ENCODE measurements at regions not wholly inside any gene's neighbourhood (a gene's known extent, or its start where the extent isn't known, plus 50 kb on each side); places are given as distances from the start of the nearest gene placed in this dataset.

DNA sequence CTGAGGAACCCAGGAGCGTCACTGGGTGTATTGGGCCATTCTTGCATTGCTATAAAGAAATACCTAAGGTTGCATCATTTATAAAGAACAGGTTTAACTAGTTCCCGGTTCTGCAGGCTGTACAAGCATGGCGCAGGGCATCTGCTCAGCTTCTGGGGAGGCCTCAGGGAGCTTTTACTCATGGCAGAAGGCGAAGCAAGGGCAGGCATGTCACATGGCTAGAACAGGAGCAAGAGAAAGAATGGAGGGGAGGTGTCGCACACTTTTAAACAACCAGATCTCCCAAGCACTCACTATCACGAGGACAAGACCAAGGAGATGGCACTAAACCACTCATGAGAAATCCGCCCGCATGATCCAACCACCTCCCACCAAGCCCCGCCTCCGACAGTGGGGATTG, 65.2 kb downstream of the PSMG1 start:
- H3K4me2 ChIP-seq (ENCODE audit: low read depth, low read length): no peak overlapping the region
- H4K20me1 ChIP-seq (ENCODE audit: insufficient read depth, low read length): no peaks in the 10 kb centered on the region
- peaks cover 7% of the 10 kb centered on the region; the same call in 1 of the 2 replicates for H3K4me1 ChIP-seq (ENCODE audit: low read length)
- TF ChIP-seq EZH2phosphoT487 (IDR thresholded peaks at IDR 0.05; ENCODE audit: low read length): no peak
- H2AFZ ChIP-seq (ENCODE audit: low read length): no peak overlapping the region
- no peak overlapping the region for H3K4me3 ChIP-seq (ENCODE audit: low read length)
- H3K27me3 ChIP-seq (replicated peaks; ENCODE audit: insufficient read depth, low read length): peaks cover 11% of the 10 kb centered on the region; the same call in 1 of the 2 replicates
- no peaks in the 10 kb centered on the region for H3F3A ChIP-seq (ENCODE audit: insufficient read depth, low read length)
- H3K36me3 ChIP-seq (replicated peaks; ENCODE audit: insufficient read depth, low read length): no peaks in the 10 kb centered on the region
- no peak overlapping the region for H3K9ac ChIP-seq (ENCODE audit: low read length)
- no peak for DNase-seq
- H3K9me2 ChIP-seq (replicated peaks; ENCODE audit: insufficient read depth, low read length): no peaks in the 10 kb centered on the region
- H3K79me2 ChIP-seq (ENCODE audit: low read length): no peaks in the 10 kb centered on the region
- no peak overlapping the region for H3K27ac ChIP-seq (ENCODE audit: low read length)
- no peaks in the 10 kb centered on the region for H3K9me3 ChIP-seq (replicated peaks; ENCODE audit: insufficient read depth, low read length)

DNA sequence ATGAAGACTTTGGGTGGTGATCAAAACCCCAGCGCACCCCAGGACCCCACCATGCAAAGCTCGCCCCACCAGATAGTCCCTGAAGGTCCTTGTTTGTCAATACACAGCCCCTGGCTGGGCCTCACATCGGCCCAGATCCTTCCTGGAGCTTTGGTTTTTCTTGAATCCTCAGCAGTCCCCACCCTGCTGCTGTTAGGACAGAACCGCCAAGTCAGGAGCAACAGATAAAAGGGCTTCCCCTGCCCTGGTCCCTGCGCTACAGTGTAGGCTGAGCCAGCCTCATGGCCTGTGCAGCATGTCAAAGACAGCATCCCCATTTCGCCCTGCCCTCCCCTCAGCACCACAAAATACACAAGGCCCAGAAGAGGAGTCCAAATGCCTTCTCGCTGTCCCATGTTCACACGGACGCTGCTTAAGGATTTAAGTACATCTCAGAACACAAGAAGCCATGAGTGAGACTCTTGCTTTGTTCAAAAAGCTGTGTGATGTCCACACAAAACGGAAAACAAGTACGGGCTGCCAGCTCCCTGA, 65.7 kb downstream of the PSMG1 start:
- TF ChIP-seq, protein P1, sequence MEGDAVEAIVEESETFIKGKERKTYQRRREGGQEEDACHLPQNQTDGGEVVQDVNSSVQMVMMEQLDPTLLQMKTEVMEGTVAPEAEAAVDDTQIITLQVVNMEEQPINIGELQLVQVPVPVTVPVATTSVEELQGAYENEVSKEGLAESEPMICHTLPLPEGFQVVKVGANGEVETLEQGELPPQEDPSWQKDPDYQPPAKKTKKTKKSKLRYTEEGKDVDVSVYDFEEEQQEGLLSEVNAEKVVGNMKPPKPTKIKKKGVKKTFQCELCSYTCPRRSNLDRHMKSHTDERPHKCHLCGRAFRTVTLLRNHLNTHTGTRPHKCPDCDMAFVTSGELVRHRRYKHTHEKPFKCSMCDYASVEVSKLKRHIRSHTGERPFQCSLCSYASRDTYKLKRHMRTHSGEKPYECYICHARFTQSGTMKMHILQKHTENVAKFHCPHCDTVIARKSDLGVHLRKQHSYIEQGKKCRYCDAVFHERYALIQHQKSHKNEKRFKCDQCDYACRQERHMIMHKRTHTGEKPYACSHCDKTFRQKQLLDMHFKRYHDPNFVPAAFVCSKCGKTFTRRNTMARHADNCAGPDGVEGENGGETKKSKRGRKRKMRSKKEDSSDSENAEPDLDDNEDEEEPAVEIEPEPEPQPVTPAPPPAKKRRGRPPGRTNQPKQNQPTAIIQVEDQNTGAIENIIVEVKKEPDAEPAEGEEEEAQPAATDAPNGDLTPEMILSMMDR (IDR thresholded peaks at IDR 0.05; ENCODE audit: low read length): no peak
- TF ChIP-seq EZH2 (optimal IDR thresholded peaks at IDR 0.05; ENCODE audit: low read depth, low read length) (no peak), EZH2phosphoT487 (IDR thresholded peaks at IDR 0.05; ENCODE audit: low read length) (no peak)
- H3K36me3 ChIP-seq (replicated peaks; ENCODE audit: insufficient read depth, low read length): no peaks in the 10 kb centered on the region

DNA sequence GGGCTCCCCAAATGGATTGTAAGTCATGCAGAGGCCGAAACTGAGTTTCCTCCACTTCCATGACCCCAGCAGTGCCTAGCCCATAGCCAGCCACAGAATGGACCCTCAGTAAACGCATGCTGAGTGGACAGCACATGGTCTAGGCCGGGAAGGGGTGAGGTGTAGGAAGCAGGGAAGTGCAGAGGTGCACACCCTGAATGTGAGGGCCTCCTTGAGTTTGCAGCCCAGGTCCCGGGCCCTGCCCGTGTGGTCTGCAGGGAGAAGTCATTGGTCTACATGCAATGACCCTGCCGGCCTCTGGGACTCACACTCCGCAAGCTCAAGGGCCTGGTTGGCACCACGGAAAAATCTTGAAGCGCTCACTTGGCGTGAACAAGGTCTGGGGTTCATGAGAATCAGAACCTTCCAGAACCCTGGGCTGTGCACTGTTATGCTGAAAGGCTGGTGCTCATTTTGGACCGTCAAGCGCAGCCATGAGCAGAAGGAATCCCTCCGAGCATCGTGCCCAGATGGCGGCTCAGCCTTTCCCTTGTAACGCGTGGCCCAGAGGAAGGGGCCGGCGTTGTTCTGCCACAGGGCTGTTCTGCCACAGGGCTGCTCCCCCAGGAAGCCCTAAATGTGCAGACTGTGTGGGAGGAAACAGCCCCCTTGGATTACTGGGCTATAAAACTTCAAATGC, 66.4 kb downstream of the PSMG1 start:
- Histone ChIP-seq H3K79me2 (ENCODE audit: low read length) (no peaks in the 10 kb centered on the region), H3K27ac (ENCODE audit: low read length) (no peak overlapping the region), H4K20me1 (ENCODE audit: insufficient read depth, low read length) (no peaks in the 10 kb centered on the region), H3F3A (ENCODE audit: insufficient read depth, low read length) (no peaks in the 10 kb centered on the region), H3K9ac (ENCODE audit: low read length) (no peak overlapping the region), H3K9me3 (replicated peaks; ENCODE audit: insufficient read depth, low read length) (no peaks in the 10 kb centered on the region), H2AFZ (ENCODE audit: low read length) (no peak overlapping the region), H3K4me3 (ENCODE audit: low read length) (no peak overlapping the region), H3K4me1 (ENCODE audit: low read length) (peaks cover 4% of the 10 kb centered on the region; the same call in 1 of the 2 replicates), H3K27me3 (replicated peaks; ENCODE audit: insufficient read depth, low read length) (peaks cover 11% of the 10 kb centered on the region; the same call in 1 of the 2 replicates), H3K4me2 (ENCODE audit: low read depth, low read length) (no peak overlapping the region), H3K9me2 (replicated peaks; ENCODE audit: insufficient read depth, low read length) (no peaks in the 10 kb centered on the region), H3K36me3 (replicated peaks; ENCODE audit: insufficient read depth, low read length) (no peaks in the 10 kb centered on the region)
- TF ChIP-seq, protein P1 (IDR thresholded peaks at IDR 0.05; ENCODE audit: low read length): no peak
- no peak for TF ChIP-seq EZH2 (optimal IDR thresholded peaks at IDR 0.05; ENCODE audit: low read depth, low read length)
- DNase-seq: no peak

More for the DNA sequence above, 65.7 kb downstream of the PSMG1 start:
- Histone ChIP-seq H4K20me1 (ENCODE audit: insufficient read depth, low read length) (no peaks in the 10 kb centered on the region), H3K4me3 (ENCODE audit: low read length) (no peak overlapping the region), H3K4me2 (ENCODE audit: low read depth, low read length) (no peak overlapping the region), H3K9me2 (replicated peaks; ENCODE audit: insufficient read depth, low read length) (no peaks in the 10 kb centered on the region), H3K79me2 (ENCODE audit: low read length) (no peaks in the 10 kb centered on the region), H3K9me3 (replicated peaks; ENCODE audit: insufficient read depth, low read length) (no peaks in the 10 kb centered on the region), H3K9ac (ENCODE audit: low read length) (no peak overlapping the region), H3K27me3 (replicated peaks; ENCODE audit: insufficient read depth, low read length) (peaks cover 11% of the 10 kb centered on the region; the same call in 1 of the 2 replicates), H3F3A (ENCODE audit: insufficient read depth, low read length) (no peaks in the 10 kb centered on the region), H2AFZ (ENCODE audit: low read length) (no peak overlapping the region), H3K4me1 (ENCODE audit: low read length) (peaks cover 7% of the 10 kb centered on the region; the same call in 1 of the 2 replicates), H3K27ac (ENCODE audit: low read length) (no peak overlapping the region)
- DNase-seq: no peak

Measured in MM.1S (cell line).